Nucleus accumbens (tissue), 56 donors: ENCODE measurements at regions not wholly inside any gene's neighbourhood (a gene's known extent, or its start where the extent isn't known, plus 50 kb on each side); places are given as distances from the start of the nearest gene placed in this dataset.
"Not testable (repeated sequence)": the region's sequence is repeated elsewhere in the genome, so short reads cannot be mapped to it uniquely, and the experiment has no call there.

ENCODE experiments used
- DNase-seq, 56 donors: peaks; one replicate each; lab custom pipeline; 2025; lab: John Stamatoyannopoulos, UW

- DNase-seq = no peak
These were observed 75.9 kb upstream of the PTPN1 start for GRCh38 chr20:50434321-50434652.

GRCh38 chr20:50434653-50435396 lies 75.4 kb upstream of the PTPN1 start:
- DNase-seq = no peak

GRCh38 chr20:50435397-50436051 lies 74.7 kb upstream of the PTPN1 start:
- DNase-seq = no peak

- no peak for DNase-seq
These were observed 74.0 kb upstream of the PTPN1 start for GRCh38 chr20:50436052-50436656.

GRCh38 chr20:50436696-50437095 lies 73.5 kb upstream of the PTPN1 start:
- DNase-seq = no peak

GRCh38 chr20:50438986-50439407 lies 71.2 kb upstream of the PTPN1 start:
- no peak for DNase-seq

GRCh38 chr20:50439539-50440453 lies 70.4 kb upstream of the PTPN1 start:
- DNase-seq = no peak

GRCh38 chr20:50442512-50442911 lies 67.7 kb upstream of the PTPN1 start:
- DNase-seq = no peak

- no peak for DNase-seq
These were observed 64.6 kb upstream of the PTPN1 start for GRCh38 chr20:50445354-50446151.

GRCh38 chr20:50446351-50447101 lies 63.7 kb upstream of the PTPN1 start:
- no peak for DNase-seq

- no peak for DNase-seq
These were observed 62.9 kb upstream of the PTPN1 start for GRCh38 chr20:50447102-50447804.

GRCh38 chr20:50447817-50448216 lies 62.4 kb upstream of the PTPN1 start:
- no peak for DNase-seq

GRCh38 chr20:50448625-50449403 lies 61.4 kb upstream of the PTPN1 start:
- not testable (repeated sequence) for DNase-seq

GRCh38 chr20:50449738-50450492 lies 60.3 kb upstream of the PTPN1 start:
- DNase-seq = no peak

- DNase-seq = no peak
These were observed 59.7 kb upstream of the PTPN1 start for GRCh38 chr20:50450493-50450826.

GRCh38 chr20:50450881-50451752 lies 59.1 kb upstream of the PTPN1 start:
- no peak for DNase-seq
